Stomach (tissue), 4 donors: ENCODE measurements at regions not wholly inside any gene's neighbourhood (a gene's known extent, or its start where the extent isn't known, plus 50 kb on each side); places are given as distances from the start of the nearest gene placed in this dataset.

Experiments
- CTCF ChIP-seq, 7 experiments: fragments of 450-650 bp in 4 of 7; fragments of 200-600 bp in 3 of 7; sonication (generic) in 3 of 7; IDR thresholded peaks; one replicate each; pipeline ENCODE4 v1.5.1; 2016 to 2019; ENCODE audit warnings: antibody characterized with exemption in 7 of 7, control low read depth in 2 of 7, mild to moderate bottlenecking in 1 of 7
- POLR2A ChIP-seq, 4 donors: fragments of 450-650 bp; IDR thresholded peaks; one replicate each; pipeline ENCODE4 v1.6.1; 2016; ENCODE audit warnings: antibody characterized with exemption in 4 of 4, control low read depth in 2 of 4, mild to moderate bottlenecking in 1 of 4, moderate library complexity in 1 of 4
- POLR2AphosphoS5 ChIP-seq, 3 donors: sonication (generic); formaldehyde crosslinking; IDR thresholded peaks; one replicate each; pipeline ENCODE4 v1.6.1; 2016; ENCODE audit warnings: antibody characterized with exemption in 3 of 3

GRCh38 chr6:160861824-160862223 lies 129.7 kb upstream of the MAP3K4 start:
- no peak for TF ChIP-seq CTCF (IDR thresholded peaks at IDR 0.05)
- no peak for TF ChIP-seq POLR2A (IDR thresholded peaks at IDR 0.05)
- TF ChIP-seq POLR2AphosphoS5 (IDR thresholded peaks at IDR 0.05), result no peak
